Keratinocyte (primary cell): ENCODE measurements at regions not wholly inside any gene's neighbourhood (a gene's known extent, or its start where the extent isn't known, plus 50 kb on each side); places are given as distances from the start of the nearest gene placed in this dataset.
A peak's percentile ranks its signal among the peaks of the same experiment; 100 is the strongest.

Experiments
- DNase-seq: peaks from one replicate; pipeline ENCODE4 v3.0.0-alpha.2; 2011; ENCODE audit warnings: low read depth, missing footprints, low spot score
- FAIRE-seq: peaks from 2 replicates; lab custom pipeline; 2011; peaks lifted over from hg19 to GRCh38; lab: Jason Lieb, UNC
- H2AFZ ChIP-seq: 2 replicates; pipeline ENCODE4 v1.6.0; 2012; ENCODE audit warnings: low read length, control low read depth, inconsistent platforms; ENCODE audit not compliant: control insufficient read depth
- H3K27ac ChIP-seq: 2 replicates; pipeline ENCODE4 v1.5.1; 2011; ENCODE audit warnings: low read length; ENCODE audit not compliant: control insufficient read depth, insufficient read depth
- H3K27me3 ChIP-seq: 3 replicates; pipeline ENCODE4 v1.6.0; 2011; ENCODE audit warnings: low read length; ENCODE audit not compliant: control insufficient read depth, insufficient read depth; ENCODE audit errors: extremely low read depth
- H3K36me3 ChIP-seq, 2 experiments: 2 replicates in 1 of 2; 3 replicates in 1 of 2; pipeline ENCODE4 v1.5.1; 2011; ENCODE audit warnings: low read length in 2 of 2, mild to moderate bottlenecking in 1 of 2; ENCODE audit not compliant: control insufficient read depth in 2 of 2, insufficient read depth in 2 of 2; ENCODE audit errors: extremely low read depth in 1 of 2
- H3K4me1 ChIP-seq: 3 replicates; pipeline ENCODE4 v1.5.1; 2011; ENCODE audit warnings: low read length; ENCODE audit not compliant: control insufficient read depth, insufficient read depth; ENCODE audit errors: extremely low read depth
- H3K4me2 ChIP-seq: 3 replicates; pipeline ENCODE4 v1.6.0; 2011; ENCODE audit warnings: low read depth, low read length; ENCODE audit not compliant: control insufficient read depth, insufficient read depth; ENCODE audit errors: extremely low read depth
- H3K4me3 ChIP-seq, 3 experiments: fragments of 200-600 bp in 1 of 3; sonication (generic) in 1 of 3; 2 replicates in 2 of 3; 3 replicates in 1 of 3; pipeline ENCODE4 v1.5.1; 2011 to 2016; ENCODE audit warnings: low read length in 3 of 3, mild to moderate bottlenecking in 3 of 3, control low read depth in 2 of 3, inconsistent platforms in 1 of 3, low read depth in 1 of 3, mixed read lengths in 1 of 3, mixed run types in 1 of 3, moderate library complexity in 1 of 3; ENCODE audit not compliant: control insufficient read depth in 2 of 3, insufficient read depth in 2 of 3; ENCODE audit errors: extremely low read depth in 1 of 3
- H3K79me2 ChIP-seq: 2 replicates; pipeline ENCODE4 v1.6.0; 2012; ENCODE audit warnings: low read length; ENCODE audit not compliant: control insufficient read depth, insufficient read depth
- H3K9ac ChIP-seq: 3 replicates; pipeline ENCODE4 v1.6.0; 2011; ENCODE audit warnings: low read length; ENCODE audit not compliant: control insufficient read depth, insufficient read depth; ENCODE audit errors: extremely low read depth
- H3K9me1 ChIP-seq: 3 replicates; pipeline ENCODE4 v1.6.0; 2011; ENCODE audit warnings: low read length; ENCODE audit not compliant: control insufficient read depth, insufficient read depth; ENCODE audit errors: extremely low read depth
- H3K9me3 ChIP-seq: 2 replicates; pipeline ENCODE4 v1.5.1; 2012; ENCODE audit warnings: low read depth, low read length; ENCODE audit not compliant: control insufficient read depth
- H4K20me1 ChIP-seq: 3 replicates; pipeline ENCODE4 v1.6.0; 2011; ENCODE audit warnings: low read length; ENCODE audit not compliant: control insufficient read depth, insufficient read depth; ENCODE audit errors: extremely low read depth
- CTCF ChIP-seq, 3 experiments: IDR thresholded peaks in 1 of 3; conservative IDR thresholded peaks in 1 of 3; optimal IDR thresholded peaks in 1 of 3; 2 replicates in 2 of 3; 3 replicates in 1 of 3; pipeline versions ENCODE3 to v1.5.1; 2011; ENCODE audit warnings: low read length in 3 of 3, mild to moderate bottlenecking in 3 of 3, moderate library complexity in 2 of 3, control low read depth in 1 of 3, inconsistent platforms in 1 of 3; ENCODE audit not compliant: insufficient read depth in 2 of 3; ENCODE audit errors: extremely low read depth in 1 of 3
- EZH2 ChIP-seq: IDR thresholded peaks from one replicate; pipeline ENCODE4 v1.6.1; 2012; ENCODE audit warnings: inconsistent platforms, mild to moderate bottlenecking, low read length, moderate library complexity
- dilution Hi-C: fragments of 300-500 bp; cut with MboI; formaldehyde crosslinking; loops from one replicate; pipeline ENCODE4 v1.7.0; 2020; ENCODE audit warnings: low sequenced_read_pairs; ENCODE audit not compliant: extremely low pct_ligation_motif_present

GRCh38 chr1:193322211-193322610, 135.8 kb upstream of the B3GALT2 start:
- peaks cover 3% of the 10 kb centered on the region for H3K9me3 ChIP-seq

DNA sequence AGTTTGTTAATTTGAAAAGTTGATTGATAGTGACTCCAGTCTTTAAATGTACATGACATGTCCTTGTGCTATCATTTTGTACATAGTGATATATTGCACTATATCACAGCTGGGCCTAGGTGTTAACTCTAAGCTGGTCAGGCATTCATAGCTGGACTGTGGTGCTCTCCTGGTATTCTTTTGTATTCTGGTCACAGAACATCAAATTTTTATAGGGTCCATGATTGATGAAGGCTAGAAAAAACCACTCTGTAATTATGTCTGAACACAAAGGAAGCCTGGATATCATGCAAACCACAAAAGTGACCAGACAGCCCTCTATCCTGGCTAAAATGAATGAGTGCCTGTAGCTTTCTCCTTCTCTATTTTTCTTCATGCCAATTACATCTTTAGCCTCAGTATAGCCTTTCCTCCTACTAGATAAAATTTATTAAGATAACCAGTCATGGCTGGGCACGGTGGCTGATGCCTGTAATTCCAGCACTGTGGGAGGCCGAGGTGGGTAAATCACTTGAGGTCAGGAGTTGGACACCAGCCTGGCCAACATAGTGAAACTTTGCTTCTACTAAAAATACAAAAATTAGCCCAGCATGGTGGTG, 134.9 kb upstream of the B3GALT2 start:
- Histone ChIP-seq H3K9ac (no peak overlapping the region), H3K27ac (peak overlapping the region; percentile 77), H3K9me3 (peaks cover 3% of the 10 kb centered on the region), H3K27me3 (no peaks in the 10 kb centered on the region), H3K36me3 (no peaks in the 10 kb centered on the region), H3K4me2 (no peak overlapping the region), H4K20me1 (no peaks in the 10 kb centered on the region), H3K4me1 (peaks cover 31% of the 10 kb centered on the region), H3K4me3 (no peak overlapping the region), H3K79me2 (no peaks in the 10 kb centered on the region), H2AFZ (no peak overlapping the region), H3K9me1 (no peaks in the 10 kb centered on the region)
- no peak for TF ChIP-seq EZH2
- TF ChIP-seq CTCF (optimal IDR thresholded peaks at IDR 0.05 in 1 of 3, IDR thresholded peaks at IDR 0.05 in 1 of 3, conservative IDR thresholded peaks at IDR 0.05 in 1 of 3; ENCODE audit: extremely low read depth in 1 of 3, insufficient read depth in 2 of 3, low read length in 3 of 3): no peak
- dilution Hi-C loops: no loop called here
- no peak for DNase-seq
- peak; percentile 20 for FAIRE-seq

More at GRCh38 chr1:193322211-193322610, 135.8 kb upstream of the B3GALT2 start:
- no peak for DNase-seq
- no peak overlapping the region for H3K4me3 ChIP-seq
- H3K27me3 ChIP-seq: no peaks in the 10 kb centered on the region
- H3K36me3 ChIP-seq: no peaks in the 10 kb centered on the region
- no peaks in the 10 kb centered on the region for H4K20me1 ChIP-seq
- peak overlapping the region; percentile 50 for H3K4me2 ChIP-seq
- TF ChIP-seq CTCF (optimal IDR thresholded peaks at IDR 0.05 in 1 of 3, IDR thresholded peaks at IDR 0.05 in 1 of 3, conservative IDR thresholded peaks at IDR 0.05 in 1 of 3; ENCODE audit: extremely low read depth in 1 of 3, insufficient read depth in 2 of 3, low read length in 3 of 3) (no peak), EZH2 (no peak)
- H3K27ac ChIP-seq: peak overlapping the region; percentile 77
- dilution Hi-C loops: no loop called here
- H3K9ac ChIP-seq: no peak overlapping the region
- H3K4me1 ChIP-seq: peaks cover 31% of the 10 kb centered on the region
- H3K79me2 ChIP-seq: no peaks in the 10 kb centered on the region
- no peaks in the 10 kb centered on the region for H3K9me1 ChIP-seq
- H2AFZ ChIP-seq: peak overlapping the region; percentile 42
- FAIRE-seq: peak; percentile 67
